ENCODE measurements at regions not wholly inside any gene's neighbourhood (a gene's known extent, or its start where the extent isn't known, plus 50 kb on each side); places are given as distances from the start of the nearest gene placed in this dataset.

DNA sequence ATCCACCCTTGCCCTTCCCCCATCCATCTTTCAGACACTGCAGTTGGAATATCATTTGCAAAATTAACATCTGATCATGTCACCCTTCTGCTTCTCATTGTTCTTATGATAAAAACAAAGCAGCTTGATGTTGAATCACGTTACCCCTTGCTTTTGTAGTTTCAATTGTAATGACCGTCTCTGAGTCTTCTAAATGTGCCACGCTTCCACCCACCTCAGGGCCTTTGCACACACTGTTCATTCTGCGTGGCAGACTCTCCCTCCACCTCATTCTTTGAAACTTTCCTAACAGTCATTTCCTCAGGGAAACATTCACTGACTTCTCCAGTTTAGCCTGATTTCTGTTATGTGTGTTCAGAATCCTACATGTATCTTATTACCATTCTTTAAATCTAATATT, 143.6 kb upstream of the LMO4 start:
- H3K4me1 ChIP-seq = no peaks in the 10 kb centered on the region
- TF ChIP-seq POLR2A (IDR thresholded peaks at IDR 0.05) = no peak
- TF ChIP-seq, protein P1, sequence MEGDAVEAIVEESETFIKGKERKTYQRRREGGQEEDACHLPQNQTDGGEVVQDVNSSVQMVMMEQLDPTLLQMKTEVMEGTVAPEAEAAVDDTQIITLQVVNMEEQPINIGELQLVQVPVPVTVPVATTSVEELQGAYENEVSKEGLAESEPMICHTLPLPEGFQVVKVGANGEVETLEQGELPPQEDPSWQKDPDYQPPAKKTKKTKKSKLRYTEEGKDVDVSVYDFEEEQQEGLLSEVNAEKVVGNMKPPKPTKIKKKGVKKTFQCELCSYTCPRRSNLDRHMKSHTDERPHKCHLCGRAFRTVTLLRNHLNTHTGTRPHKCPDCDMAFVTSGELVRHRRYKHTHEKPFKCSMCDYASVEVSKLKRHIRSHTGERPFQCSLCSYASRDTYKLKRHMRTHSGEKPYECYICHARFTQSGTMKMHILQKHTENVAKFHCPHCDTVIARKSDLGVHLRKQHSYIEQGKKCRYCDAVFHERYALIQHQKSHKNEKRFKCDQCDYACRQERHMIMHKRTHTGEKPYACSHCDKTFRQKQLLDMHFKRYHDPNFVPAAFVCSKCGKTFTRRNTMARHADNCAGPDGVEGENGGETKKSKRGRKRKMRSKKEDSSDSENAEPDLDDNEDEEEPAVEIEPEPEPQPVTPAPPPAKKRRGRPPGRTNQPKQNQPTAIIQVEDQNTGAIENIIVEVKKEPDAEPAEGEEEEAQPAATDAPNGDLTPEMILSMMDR (IDR thresholded peaks at IDR 0.05) = no peak
- H3K27ac ChIP-seq = no peak overlapping the region
- DNase-seq = no peak
- H3K36me3 ChIP-seq = no peaks in the 10 kb centered on the region
- H3K9me3 ChIP-seq = no peaks in the 10 kb centered on the region
- intact Hi-C loops (cut with DNase I; ENCODE audit: low total_unique reads) = no loop called here
- H3K4me3 ChIP-seq = no peak overlapping the region
- no peaks in the 10 kb centered on the region for H3K27me3 ChIP-seq

DNA sequence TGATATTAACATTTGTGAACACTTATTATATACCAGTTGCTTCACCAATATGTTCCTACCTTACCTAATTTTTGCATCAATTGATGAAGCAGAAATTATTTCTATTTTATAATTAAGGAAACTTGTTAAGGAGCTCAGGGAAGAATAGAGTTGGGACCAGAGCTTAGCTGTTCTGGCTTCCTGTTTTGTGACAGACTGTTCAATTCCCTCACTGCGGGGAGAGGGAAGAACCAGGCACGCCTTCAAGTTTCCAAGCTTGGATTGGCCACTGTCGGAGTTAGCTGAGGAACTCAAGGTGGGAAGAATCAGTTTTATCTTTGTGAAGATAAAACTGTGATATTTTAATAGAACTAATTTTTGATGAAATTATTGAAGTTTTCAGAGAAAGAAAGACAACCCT, 142.3 kb upstream of the LMO4 start:
- H3K4me3 ChIP-seq = no peak overlapping the region
- no peaks in the 10 kb centered on the region for H3K4me1 ChIP-seq
- no peaks in the 10 kb centered on the region for H3K36me3 ChIP-seq
- no peaks in the 10 kb centered on the region for H3K9me3 ChIP-seq
- no peak overlapping the region for H3K27ac ChIP-seq
- no peaks in the 10 kb centered on the region for H3K27me3 ChIP-seq
- TF ChIP-seq, protein P1 (IDR thresholded peaks at IDR 0.05) = no peak
- TF ChIP-seq POLR2A (IDR thresholded peaks at IDR 0.05) = no peak
- DNase-seq = no peak
- intact Hi-C loops (cut with DNase I; ENCODE audit: low total_unique reads) = no loop called here

DNA sequence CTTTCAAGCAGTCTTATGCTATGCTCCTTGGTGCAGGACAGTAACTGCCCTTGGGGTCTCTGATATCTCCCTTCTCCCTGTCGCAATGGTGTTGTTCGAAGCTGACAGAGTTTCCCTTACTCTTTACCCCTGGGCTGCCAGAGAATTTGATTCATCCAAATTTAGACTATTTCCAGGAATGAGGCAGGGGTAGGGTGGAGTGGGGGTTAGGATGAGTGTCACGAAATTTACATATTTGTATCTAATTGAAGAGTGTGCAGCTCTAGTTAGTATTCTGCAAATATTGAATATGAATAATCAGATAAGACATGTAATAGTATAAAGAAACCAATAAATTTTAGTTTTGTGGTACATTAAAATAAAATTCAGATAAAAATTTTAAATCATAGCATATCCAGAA, 140.0 kb upstream of the LMO4 start:
- intact Hi-C loops (cut with DNase I; ENCODE audit: low total_unique reads) = no loop called here
- Histone ChIP-seq H3K4me3 (no peak overlapping the region), H3K9me3 (no peaks in the 10 kb centered on the region), H3K27me3 (no peaks in the 10 kb centered on the region), H3K27ac (no peak overlapping the region), H3K4me1 (no peaks in the 10 kb centered on the region), H3K36me3 (no peaks in the 10 kb centered on the region)
- no peak for TF ChIP-seq POLR2A (IDR thresholded peaks at IDR 0.05)
- TF ChIP-seq, protein P1 (IDR thresholded peaks at IDR 0.05) = no peak
- DNase-seq = no peak

DNA sequence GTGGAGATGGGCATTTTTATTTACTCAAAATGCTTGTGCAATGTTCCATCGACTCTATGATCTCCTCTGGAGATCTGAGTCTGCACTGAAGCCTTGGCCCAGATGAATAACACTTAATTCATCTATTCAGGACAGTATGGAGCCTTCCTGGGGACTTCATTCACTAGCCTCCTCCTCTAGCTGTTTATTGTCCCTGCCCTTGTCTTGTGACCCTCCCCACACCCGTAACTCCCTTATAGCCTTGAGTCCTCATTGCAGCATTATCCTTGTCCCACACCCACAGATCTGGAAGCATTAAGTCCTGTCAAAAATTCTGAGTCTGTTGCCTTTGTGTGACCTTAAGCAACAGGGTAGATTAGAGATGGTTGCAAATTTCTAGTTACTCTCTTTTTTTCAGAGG, 138.3 kb upstream of the LMO4 start:
- Histone ChIP-seq H3K4me3 (no peak overlapping the region), H3K27me3 (no peaks in the 10 kb centered on the region), H3K4me1 (no peaks in the 10 kb centered on the region), H3K9me3 (no peaks in the 10 kb centered on the region), H3K27ac (no peak overlapping the region), H3K36me3 (no peaks in the 10 kb centered on the region)
- TF ChIP-seq POLR2A (IDR thresholded peaks at IDR 0.05) = no peak
- TF ChIP-seq, protein P1 (IDR thresholded peaks at IDR 0.05) = no peak
- intact Hi-C loops (cut with DNase I; ENCODE audit: low total_unique reads) = no loop called here
- DNase-seq = no peak

DNA sequence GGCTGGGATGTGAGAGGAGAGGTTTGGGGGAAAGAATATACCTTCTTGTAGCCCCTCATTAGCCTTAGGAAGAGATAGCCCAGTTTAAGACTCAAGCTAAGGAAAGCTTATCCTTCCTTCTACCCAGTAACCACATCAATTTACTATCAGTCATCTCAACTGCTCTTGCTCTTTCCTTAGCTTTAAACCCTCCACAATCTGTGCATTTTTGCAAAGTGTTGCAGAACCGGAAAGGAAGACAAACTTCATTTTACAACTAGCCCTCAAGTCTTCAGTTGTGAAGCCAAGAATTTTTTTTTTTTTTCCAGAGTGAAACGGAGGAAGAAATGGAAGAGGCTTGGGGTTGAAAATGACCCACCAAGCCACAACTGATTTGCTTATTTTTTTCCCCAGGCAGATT, 137.0 kb upstream of the LMO4 start:
- Histone ChIP-seq H3K9me3 (no peaks in the 10 kb centered on the region), H3K36me3 (no peaks in the 10 kb centered on the region), H3K4me1 (no peaks in the 10 kb centered on the region), H3K4me3 (no peak overlapping the region), H3K27me3 (no peaks in the 10 kb centered on the region), H3K27ac (no peak overlapping the region)
- TF ChIP-seq, protein P1 (IDR thresholded peaks at IDR 0.05) = no peak
- TF ChIP-seq POLR2A (IDR thresholded peaks at IDR 0.05) = no peak
- intact Hi-C loops (cut with DNase I; ENCODE audit: low total_unique reads) = no loop called here
- no peak for DNase-seq

All from uterus (tissue), 3 donors.